ENCODE measurements at regions not wholly inside any gene's neighbourhood (a gene's known extent, or its start where the extent isn't known, plus 50 kb on each side); places are given as distances from the start of the nearest gene placed in this dataset.

DNA sequence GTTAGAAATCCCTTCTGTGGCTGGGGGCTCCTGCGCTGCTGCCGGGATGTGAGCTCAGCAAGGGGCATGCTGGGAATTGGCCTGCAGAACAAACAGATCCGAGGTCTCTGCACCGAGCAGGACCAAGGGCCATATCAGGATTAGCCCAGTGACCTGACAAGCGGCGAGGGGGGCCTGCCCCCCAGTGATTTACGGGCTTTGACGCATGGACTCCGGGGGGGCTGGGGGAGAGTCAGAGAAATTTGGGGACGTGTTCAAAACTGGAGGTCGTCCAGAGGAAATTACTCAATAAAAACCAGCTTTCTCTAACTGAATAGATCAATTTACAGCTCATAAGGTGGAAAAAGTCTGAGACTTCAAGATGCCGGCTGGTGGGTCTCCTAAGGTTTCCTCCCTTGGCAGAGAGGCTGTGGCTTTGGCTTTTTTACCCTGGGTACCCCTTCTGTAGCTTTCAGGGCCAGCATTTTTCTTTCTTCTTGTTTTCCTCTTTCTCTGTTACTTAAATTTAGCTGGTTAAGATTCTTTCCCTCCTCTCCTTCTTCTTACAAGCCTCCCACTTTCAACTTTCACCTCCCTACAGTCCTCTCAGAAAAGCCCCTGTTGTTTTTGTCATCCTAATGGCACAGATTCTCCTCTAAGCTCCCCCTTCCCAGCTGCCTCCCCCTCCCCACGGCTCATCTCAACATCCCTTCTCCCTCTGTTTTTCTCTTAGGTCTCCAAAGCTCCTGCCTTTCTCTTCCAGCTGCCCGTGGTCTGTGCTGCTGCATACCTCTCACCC, 551.0 kb downstream of the CCDC171 start:
- peaks cover 24% of the 10 kb centered on the region for H3K4me1 ChIP-seq (ENCODE audit: control insufficient read depth, extremely low read depth, insufficient read depth, low read length)
- H3K36me3 ChIP-seq (ENCODE audit: control insufficient read depth, insufficient read depth, low read length): no peaks in the 10 kb centered on the region
- H3K27ac ChIP-seq (ENCODE audit: insufficient read depth, low read length): no peak overlapping the region
- no peaks in the 10 kb centered on the region for H3K27me3 ChIP-seq (ENCODE audit: control insufficient read depth, insufficient read depth, low read length)
- peak overlapping the region; percentile 3 for H2AFZ ChIP-seq (ENCODE audit: low read length)
- H3K4me2 ChIP-seq (ENCODE audit: extremely low read depth, insufficient read depth, low read length): no peak overlapping the region
- H3K9ac ChIP-seq (ENCODE audit: insufficient read depth, low read length): no peak overlapping the region
- no peaks in the 10 kb centered on the region for H3K79me2 ChIP-seq (ENCODE audit: control insufficient read depth, insufficient read depth, low read length)
- no peaks in the 10 kb centered on the region for H4K20me1 ChIP-seq (ENCODE audit: control insufficient read depth, extremely low read depth, insufficient read depth, low read length)
- no peaks in the 10 kb centered on the region for H3K9me3 ChIP-seq (ENCODE audit: control insufficient read depth, insufficient read depth, low read depth, low read length)
- peak; percentile 35 to 93 for DNase-seq (ENCODE audit: low read depth in 2 of 2)
- H3K4me3 ChIP-seq (replicated peaks in 1 of 4; ENCODE audit: control extremely low read depth in 1 of 4, insufficient read depth in 1 of 4, low read depth in 3 of 4, low read length in 4 of 4): no peak overlapping the region
- TF ChIP-seq EZH2 (IDR thresholded peaks at IDR 0.05; ENCODE audit: low read length, missing control alignments) (no peak), CTCF (conservative IDR thresholded peaks at IDR 0.05 in 1 of 2, IDR thresholded peaks at IDR 0.05 in 1 of 2; ENCODE audit: low read depth in 1 of 2, low read length in 2 of 2) (no peak)

GRCh38 chr9:16105168-16106020, 552.6 kb downstream of the CCDC171 start:
- Histone ChIP-seq H3K4me1 (ENCODE audit: control insufficient read depth, extremely low read depth, insufficient read depth, low read length) (peaks cover 21% of the 10 kb centered on the region), H3K9ac (ENCODE audit: insufficient read depth, low read length) (no peak overlapping the region), H3K27ac (ENCODE audit: insufficient read depth, low read length) (no peak overlapping the region), H3K79me2 (ENCODE audit: control insufficient read depth, insufficient read depth, low read length) (no peaks in the 10 kb centered on the region), H3K27me3 (ENCODE audit: control insufficient read depth, insufficient read depth, low read length) (no peaks in the 10 kb centered on the region), H3K36me3 (ENCODE audit: control insufficient read depth, insufficient read depth, low read length) (no peaks in the 10 kb centered on the region), H3K4me3 (replicated peaks in 1 of 4; ENCODE audit: control extremely low read depth in 1 of 4, insufficient read depth in 1 of 4, low read depth in 3 of 4, low read length in 4 of 4) (no peak overlapping the region), H2AFZ (ENCODE audit: low read length) (no peak overlapping the region), H4K20me1 (ENCODE audit: control insufficient read depth, extremely low read depth, insufficient read depth, low read length) (no peaks in the 10 kb centered on the region), H3K9me3 (ENCODE audit: control insufficient read depth, insufficient read depth, low read depth, low read length) (no peaks in the 10 kb centered on the region), H3K4me2 (ENCODE audit: extremely low read depth, insufficient read depth, low read length) (peak overlapping the region; percentile 18)
- TF ChIP-seq EZH2 (IDR thresholded peaks at IDR 0.05; ENCODE audit: low read length, missing control alignments) (no peak), CTCF (conservative IDR thresholded peaks at IDR 0.05 in 1 of 2, IDR thresholded peaks at IDR 0.05 in 1 of 2; ENCODE audit: low read depth in 1 of 2, low read length in 2 of 2) (no peak)
- DNase-seq (ENCODE audit: low read depth in 2 of 2): peak; percentile 51 to 99

DNA sequence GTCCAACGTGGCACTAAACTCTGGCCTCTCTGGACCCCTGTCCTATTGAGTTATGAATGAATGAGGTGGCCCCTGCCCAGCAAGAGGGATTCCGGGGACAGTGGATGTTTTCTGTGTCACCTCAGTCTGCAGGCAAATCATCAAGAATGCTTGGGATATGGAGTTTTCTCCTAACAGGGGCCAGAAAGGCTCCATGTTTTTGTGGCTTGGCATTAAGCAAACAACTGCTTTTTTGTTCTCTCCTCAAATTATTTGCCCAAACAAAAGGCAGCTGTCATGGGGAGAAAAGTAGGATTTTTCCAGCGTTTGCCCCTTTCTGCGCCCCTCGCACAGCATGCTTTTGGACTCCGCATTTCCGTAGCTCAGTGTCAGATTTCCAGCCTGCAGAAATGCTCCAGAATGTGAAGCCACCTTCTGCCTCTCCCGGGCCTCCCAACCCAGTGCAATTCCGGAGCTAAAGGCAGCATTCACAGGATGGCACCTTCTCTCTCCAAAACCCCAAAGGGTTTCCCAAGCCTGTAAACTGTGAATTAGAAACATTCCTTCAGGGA, 553.3 kb downstream of the CCDC171 start:
- Histone ChIP-seq H3K4me3 (replicated peaks in 1 of 4; ENCODE audit: control extremely low read depth in 1 of 4, insufficient read depth in 1 of 4, low read depth in 3 of 4, low read length in 4 of 4) (no peak overlapping the region), H3K36me3 (ENCODE audit: control insufficient read depth, insufficient read depth, low read length) (no peaks in the 10 kb centered on the region), H3K79me2 (ENCODE audit: control insufficient read depth, insufficient read depth, low read length) (no peaks in the 10 kb centered on the region), H3K9ac (ENCODE audit: insufficient read depth, low read length) (no peak overlapping the region), H3K9me3 (ENCODE audit: control insufficient read depth, insufficient read depth, low read depth, low read length) (no peaks in the 10 kb centered on the region), H3K27me3 (ENCODE audit: control insufficient read depth, insufficient read depth, low read length) (no peaks in the 10 kb centered on the region), H3K4me1 (ENCODE audit: control insufficient read depth, extremely low read depth, insufficient read depth, low read length) (peaks cover 21% of the 10 kb centered on the region), H4K20me1 (ENCODE audit: control insufficient read depth, extremely low read depth, insufficient read depth, low read length) (no peaks in the 10 kb centered on the region), H3K27ac (ENCODE audit: insufficient read depth, low read length) (no peak overlapping the region), H3K4me2 (ENCODE audit: extremely low read depth, insufficient read depth, low read length) (no peak overlapping the region), H2AFZ (ENCODE audit: low read length) (no peak overlapping the region)
- TF ChIP-seq EZH2 (IDR thresholded peaks at IDR 0.05; ENCODE audit: low read length, missing control alignments): no peak
- DNase-seq (ENCODE audit: low read depth in 2 of 2): peak in 1 of 2 donors; percentile 65

All from fibroblast of lung (primary cell).